Testis (tissue), 2 donors: ENCODE measurements at regions not wholly inside any gene's neighbourhood (a gene's known extent, or its start where the extent isn't known, plus 50 kb on each side); places are given as distances from the start of the nearest gene placed in this dataset.

Experiments used
- CTCF ChIP-seq, 3 experiments: fragments of 450-650 bp in 2 of 3; fragments of 200-600 bp in 1 of 3; sonication (generic) in 1 of 3; IDR thresholded peaks; one replicate each; pipeline ENCODE4 v1.5.1; 2016 to 2019; ENCODE audit warnings: antibody characterized with exemption in 3 of 3, mild to moderate bottlenecking in 2 of 3, moderate library complexity in 1 of 3
- POLR2A ChIP-seq: fragments of 450-650 bp; IDR thresholded peaks from one replicate; pipeline ENCODE4 v1.6.1; 2017; ENCODE audit warnings: antibody characterized with exemption, mild to moderate bottlenecking, moderate library complexity

GRCh38 chr1:143553627-143554026 is 418.2 kb downstream of the FAM72C start:
- TF ChIP-seq CTCF (IDR thresholded peaks at IDR 0.05) (no peak), POLR2A (no peak)
